ENCODE measurements at regions not wholly inside any gene's neighbourhood (a gene's known extent, or its start where the extent isn't known, plus 50 kb on each side); places are given as distances from the start of the nearest gene placed in this dataset.
"Not testable (repeated sequence)": the region's sequence is repeated elsewhere in the genome, so short reads cannot be mapped to it uniquely, and the experiment has no call there.

DNA sequence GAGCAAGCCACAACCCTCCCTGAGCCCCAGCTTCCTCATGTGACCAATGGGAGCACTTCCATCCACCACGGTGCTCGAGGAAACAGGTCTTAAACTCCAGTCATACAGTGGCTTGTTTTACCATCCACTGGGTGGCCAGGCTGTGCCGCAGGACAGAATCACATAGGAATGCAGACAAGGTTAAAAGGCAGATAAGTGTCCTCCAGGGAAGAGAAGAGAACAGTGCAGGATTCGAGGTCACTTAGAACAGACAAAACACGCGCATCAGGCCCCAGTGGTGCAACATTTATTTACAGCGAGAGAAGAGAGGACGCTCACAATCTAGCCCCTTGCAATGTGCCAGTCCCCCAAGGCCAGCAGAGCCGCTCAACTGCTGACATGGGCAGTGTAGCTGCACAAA is 92.8 kb downstream of the TMEM130 start:
- DNase-seq, result no peak

DNA sequence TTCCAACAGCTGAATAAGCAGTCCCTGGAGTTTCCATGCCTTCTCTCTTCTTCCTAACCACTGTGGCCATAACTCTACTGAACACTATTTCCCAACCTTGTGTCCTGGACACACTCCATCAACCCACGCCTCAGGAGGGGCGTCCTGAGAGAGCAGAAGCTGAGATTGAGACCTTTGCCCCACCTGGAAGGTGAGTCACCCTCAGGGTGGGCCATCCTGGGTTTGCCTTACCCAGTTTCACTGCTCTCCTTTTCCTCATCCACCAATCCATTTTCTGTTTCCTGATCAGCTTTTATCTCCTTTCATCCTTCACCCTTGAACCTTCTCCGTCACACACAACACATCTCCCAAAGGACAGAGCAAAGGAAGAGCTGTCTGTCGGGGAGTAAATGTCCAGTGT is 91.4 kb downstream of the TMEM130 start:
- no peak for DNase-seq

DNA sequence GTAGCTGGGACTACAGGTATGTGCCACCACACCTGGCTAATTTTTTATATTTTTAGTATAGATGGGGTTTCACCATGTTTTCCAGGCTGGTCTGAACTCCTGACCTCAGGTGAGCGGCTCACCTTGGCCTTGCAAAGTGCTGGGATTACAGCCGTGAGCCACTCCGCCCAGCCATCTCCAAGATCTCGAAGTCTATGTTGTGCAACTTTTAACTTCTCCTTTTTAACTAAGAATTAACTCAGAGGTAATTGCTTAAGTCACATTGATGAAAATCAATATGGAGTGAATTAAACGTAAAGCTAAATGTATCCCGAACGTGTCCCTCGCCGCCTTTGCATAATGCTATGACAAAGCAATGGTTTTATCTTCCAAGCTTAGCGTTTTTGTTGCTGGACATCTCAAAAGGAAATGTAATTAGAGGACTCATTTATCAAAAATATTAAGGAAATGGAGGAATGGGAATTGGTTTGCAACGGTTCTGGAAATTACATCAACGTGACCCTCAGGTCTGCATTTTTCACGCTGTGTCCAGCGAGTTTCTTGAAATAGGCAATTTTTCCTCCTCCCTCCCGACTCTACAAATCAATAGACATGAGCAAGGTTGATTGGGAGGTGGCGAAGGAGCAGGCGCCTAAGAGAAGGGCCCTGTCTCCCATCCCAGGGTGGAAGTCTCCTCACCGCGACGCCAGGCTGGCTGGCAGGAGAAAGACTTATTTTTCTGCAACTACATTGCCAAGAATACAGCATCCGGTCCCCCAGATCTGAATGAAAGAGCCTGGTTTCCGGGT is 89.8 kb downstream of the TMEM130 start:
- DNase-seq, result no peak

DNA sequence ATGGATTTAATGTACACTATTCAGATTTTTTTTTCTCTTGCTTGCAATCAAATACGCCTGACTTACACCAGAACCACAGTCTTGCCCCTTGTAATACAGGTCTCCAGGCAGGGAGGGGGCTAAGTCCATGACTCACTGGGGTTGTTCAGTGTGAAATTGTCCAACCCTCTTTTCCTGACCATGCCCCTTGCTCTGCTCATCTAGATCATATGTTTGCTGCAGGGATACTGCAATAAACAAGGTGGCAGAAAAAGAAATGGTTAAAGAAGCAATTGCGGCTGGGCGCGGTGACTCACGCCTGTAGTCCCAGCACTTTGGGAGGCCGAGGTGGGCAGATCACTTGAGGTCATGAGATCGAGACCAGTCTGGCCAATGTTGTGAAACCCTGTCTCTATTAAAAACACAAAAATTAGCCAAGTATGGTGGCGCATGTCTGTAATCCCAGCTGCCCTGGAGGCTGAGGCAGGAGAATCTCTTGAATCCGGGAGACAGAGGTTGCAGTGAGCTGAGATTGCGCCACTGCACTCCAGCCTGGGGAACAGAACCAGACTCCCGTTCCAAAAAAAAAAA is 85.5 kb downstream of the TMEM130 start:
- no peak for DNase-seq

DNA sequence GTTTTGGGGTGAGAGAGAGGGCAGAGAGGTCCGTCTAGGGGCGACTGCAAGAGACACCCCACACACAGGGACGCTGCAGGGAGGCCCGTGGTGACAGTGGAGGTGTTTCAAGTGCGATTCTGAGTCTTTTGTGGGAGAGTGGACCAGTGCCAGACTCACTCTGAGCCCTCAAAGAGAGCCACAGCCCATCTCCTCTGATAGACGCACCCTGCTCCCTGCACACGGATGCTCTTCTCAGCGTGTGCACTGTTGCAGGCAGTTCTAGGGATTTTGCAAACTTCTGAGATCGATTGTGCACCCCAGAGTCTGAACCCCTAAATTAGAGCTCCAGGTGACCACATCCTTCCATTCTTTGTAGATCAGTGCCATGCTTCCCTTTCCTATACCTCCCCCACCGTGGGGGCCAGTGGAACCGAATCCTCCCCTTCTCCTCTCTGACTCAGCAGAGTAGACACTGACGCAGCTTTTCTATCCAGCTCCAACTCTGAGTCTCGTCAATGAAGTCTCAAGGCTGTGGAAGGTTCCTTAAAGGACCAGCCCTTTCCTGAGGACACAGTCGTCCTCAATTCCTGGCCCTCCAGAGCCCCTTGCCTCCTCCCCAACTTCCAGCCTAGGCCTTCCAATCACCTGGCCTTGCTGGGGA is 83.8 kb downstream of the TMEM130 start:
- no peak for DNase-seq

DNA sequence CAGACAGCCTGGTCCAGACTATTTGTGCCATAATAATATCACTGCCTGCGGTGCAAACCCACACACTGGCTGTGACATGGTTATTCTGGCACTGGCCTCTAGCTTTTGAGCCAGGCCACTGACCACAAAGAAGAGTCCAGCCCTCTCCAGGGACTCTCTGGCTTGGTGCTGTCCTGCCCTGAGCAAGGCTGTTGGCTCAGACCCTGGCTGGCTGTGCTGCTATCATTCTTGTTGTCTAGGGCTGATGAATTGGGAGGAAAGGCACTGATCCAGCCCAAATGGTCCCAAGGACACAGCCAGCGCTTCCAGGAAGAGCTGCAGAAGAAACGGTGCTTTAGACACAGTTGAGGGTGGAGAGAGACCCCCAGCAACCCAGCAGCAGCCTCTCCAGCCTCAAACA is 80.8 kb downstream of the TMEM130 start:
- DNase-seq, result no peak

DNA sequence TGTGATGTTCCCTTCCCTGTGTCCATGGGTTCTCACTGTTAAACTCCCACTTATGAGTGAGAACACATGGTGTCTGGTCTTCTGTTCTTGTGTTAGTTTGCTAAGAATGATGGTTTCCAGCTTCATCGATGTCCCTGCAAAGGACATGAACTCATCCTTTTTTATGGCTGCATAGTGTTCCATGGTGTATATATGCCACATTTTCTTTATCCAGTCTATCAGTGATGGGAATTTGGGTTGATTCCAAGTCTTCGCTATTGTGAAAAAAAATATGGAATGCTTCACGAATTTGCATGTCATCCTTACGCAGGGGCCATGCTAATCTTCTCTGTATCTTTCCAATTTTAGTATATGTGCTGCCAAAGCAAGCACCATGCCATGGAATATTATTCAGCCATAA is 75.4 kb downstream of the TMEM130 start:
- not testable (repeated sequence) for DNase-seq

DNA sequence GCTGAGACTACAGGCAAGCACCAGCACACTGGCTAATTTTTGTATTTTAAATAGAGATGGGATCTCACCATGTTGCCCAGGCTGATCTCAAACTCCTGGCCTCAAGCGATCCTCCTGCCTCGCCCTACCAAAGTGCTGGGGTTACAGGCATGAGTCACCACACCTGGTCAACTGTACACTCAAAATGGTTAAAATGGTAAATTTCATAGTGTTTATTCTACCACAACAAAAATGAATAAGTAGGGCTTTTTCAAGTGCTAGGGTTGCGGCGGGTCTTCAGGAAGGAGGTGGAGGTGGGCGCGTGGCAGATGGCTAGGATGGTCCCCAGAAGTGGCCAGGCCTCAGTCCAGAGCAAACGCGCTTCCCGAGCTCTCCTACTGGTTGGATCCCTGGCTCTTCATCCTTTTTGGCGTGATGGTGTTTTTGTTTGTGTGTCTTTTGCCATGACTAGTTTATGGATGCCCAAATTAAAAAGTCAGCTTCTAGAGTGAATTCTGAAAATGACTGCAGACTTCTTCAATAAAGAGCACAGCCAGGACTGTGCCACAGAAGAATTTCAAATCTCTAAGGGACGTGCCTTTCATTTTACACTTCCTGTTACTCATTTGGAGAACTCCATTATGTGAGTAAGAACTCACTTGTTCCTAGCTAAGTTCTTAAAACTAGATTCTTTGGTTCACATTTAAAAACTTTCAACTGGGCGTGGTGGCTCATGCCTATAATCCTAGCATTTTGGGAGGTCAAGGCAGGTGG is 73.9 kb downstream of the TMEM130 start:
- DNase-seq, result no peak

Measured in NCI-H524 treated with DMSO at 0.1 percent for 48 hours (cell line).